DND-41 (cell line): ENCODE measurements at regions not wholly inside any gene's neighbourhood (a gene's known extent, or its start where the extent isn't known, plus 50 kb on each side); places are given as distances from the start of the nearest gene placed in this dataset.
"Not testable (repeated sequence)": the region's sequence is repeated elsewhere in the genome, so short reads cannot be mapped to it uniquely, and the experiment has no call there.

Experiments used
- ATAC-seq: fragments of 200-7000 bp; cut with Tn5 transposase; 3 replicates; pipeline ENCODE4 v1.9.1; 2021; ENCODE audit warnings: low read depth; ENCODE audit not compliant: insufficient read depth
- DNase-seq: peaks from one replicate; pipeline ENCODE4 v3.0.0-alpha.2; 2020
- H2AFZ ChIP-seq: 2 replicates; pipeline ENCODE4 v1.6.0; 2012; ENCODE audit warnings: low read depth, low read length
- H3K27ac ChIP-seq: 2 replicates; pipeline ENCODE4 v1.5.1; 2012; ENCODE audit warnings: low read length, inconsistent platforms
- H3K27me3 ChIP-seq: fragments of 200-600 bp; sonication (generic); 2 replicates; pipeline ENCODE4 v1.6.0; 2012; ENCODE audit warnings: low read length, mild to moderate bottlenecking, inconsistent platforms; ENCODE audit not compliant: insufficient read depth, poor library complexity
- H3K36me3 ChIP-seq: 2 replicates; pipeline ENCODE4 v1.5.1; 2012; ENCODE audit warnings: low read length, inconsistent platforms; ENCODE audit not compliant: insufficient read depth
- H3K4me1 ChIP-seq: 2 replicates; pipeline ENCODE4 v1.5.1; 2012; ENCODE audit warnings: mild to moderate bottlenecking, low read length; ENCODE audit not compliant: insufficient read depth
- H3K4me2 ChIP-seq: 2 replicates; pipeline ENCODE4 v1.6.0; 2012; ENCODE audit warnings: mild to moderate bottlenecking, moderate library complexity, low read length, inconsistent platforms; ENCODE audit not compliant: insufficient read depth
- H3K4me3 ChIP-seq, 2 experiments: fragments of 200-600 bp in 1 of 2; shearing (Covaris generic) in 1 of 2; 2 replicates each; pipeline ENCODE4 v1.5.1; 2012 to 2016; ENCODE audit warnings: inconsistent platforms in 2 of 2, low read length in 2 of 2, mild to moderate bottlenecking in 2 of 2, low read depth in 1 of 2, moderate library complexity in 1 of 2
- H3K79me2 ChIP-seq: 2 replicates; pipeline ENCODE4 v1.6.0; 2012; ENCODE audit warnings: low read length, inconsistent platforms; ENCODE audit not compliant: insufficient read depth
- H3K9ac ChIP-seq: 2 replicates; pipeline ENCODE4 v1.6.0; 2012; ENCODE audit warnings: low read depth, mild to moderate bottlenecking, inconsistent platforms, low read length, moderate library complexity
- H3K9me3 ChIP-seq: 2 replicates; pipeline ENCODE4 v1.5.1; 2012; ENCODE audit warnings: low read length, moderate library complexity, mild to moderate bottlenecking, inconsistent platforms; ENCODE audit not compliant: insufficient read depth, severe bottlenecking
- H4K20me1 ChIP-seq: 2 replicates; pipeline ENCODE4 v1.6.0; 2012; ENCODE audit warnings: low read length; ENCODE audit not compliant: insufficient read depth
- EZH2 ChIP-seq: IDR thresholded peaks from 3 replicates; pipeline ENCODE4 v1.6.1; 2012; ENCODE audit warnings: borderline replicate concordance, low read depth, mild to moderate bottlenecking, moderate library complexity, low read length, inconsistent platforms; ENCODE audit not compliant: severe bottlenecking
- TF ChIP-seq, protein P1 (sequence below): IDR thresholded peaks from 2 replicates; pipeline ENCODE4 v1.5.1; 2012; ENCODE audit warnings: borderline replicate concordance, low read length, moderate library complexity, mild to moderate bottlenecking; ENCODE audit not compliant: poor library complexity, severe bottlenecking; ENCODE audit errors: extremely low read depth

DNA sequence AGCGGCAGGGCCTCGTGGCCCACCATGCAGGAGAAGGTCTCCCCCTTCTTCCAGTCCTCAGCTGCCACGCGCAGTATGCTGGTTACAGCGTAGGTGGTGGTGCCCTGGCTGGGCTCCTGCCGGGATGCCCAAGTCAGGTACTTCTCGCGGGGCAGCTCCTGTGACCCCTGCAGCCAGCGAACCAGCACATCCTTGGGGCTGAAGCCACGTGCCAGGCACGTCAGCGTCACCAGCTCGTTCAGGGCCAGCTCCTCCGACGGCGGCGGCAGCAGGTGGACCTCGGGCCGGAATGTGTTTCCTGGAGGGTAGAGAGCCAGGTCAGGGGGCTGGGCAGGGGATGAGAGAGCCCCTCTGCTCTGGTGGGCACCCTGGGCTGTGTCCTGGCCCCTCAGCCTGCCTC, 60.7 kb downstream of the TMEM121 start:
- H3K27me3 ChIP-seq, H3K4me2 ChIP-seq, H3K9me3 ChIP-seq: not testable (repeated sequence)

DNA sequence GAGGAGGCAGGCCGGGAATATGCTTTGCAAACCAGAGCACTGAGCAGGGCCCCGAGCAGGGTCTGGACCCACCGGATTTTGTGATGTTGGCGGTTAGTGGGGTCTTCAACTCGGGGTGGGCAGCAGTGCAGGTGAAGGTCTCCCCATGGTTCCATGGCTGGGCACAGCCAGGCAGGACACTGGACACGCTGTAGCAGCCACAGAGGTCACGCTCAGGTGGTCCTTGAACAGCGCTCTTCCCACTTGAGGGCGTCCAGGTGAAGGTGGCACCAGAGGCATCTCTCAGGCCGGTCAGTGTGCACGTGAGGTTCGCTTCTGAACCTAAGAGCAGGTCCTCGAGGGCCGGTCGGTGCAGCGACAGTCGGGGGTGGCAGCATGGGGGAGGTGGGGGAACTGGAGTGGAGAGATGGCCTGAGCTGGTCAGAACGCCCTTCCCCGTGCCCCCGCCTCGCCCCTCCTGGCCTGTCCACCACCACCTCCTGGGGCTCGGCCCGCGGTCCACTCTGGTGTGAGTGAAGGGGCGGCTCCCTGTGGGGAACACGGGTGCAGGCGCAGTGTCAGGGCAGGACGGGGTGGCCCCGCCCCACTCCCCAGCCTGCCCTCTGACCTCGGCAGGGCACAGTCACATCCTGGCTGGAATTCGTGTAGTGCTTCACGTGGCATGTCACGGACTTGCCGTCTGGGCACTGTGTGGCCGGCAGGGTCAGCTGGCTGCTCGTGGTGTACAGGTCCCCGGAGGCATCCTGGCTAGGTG, 61.3 kb downstream of the TMEM121 start:
- not testable (repeated sequence) for H3K4me2 ChIP-seq, H3K27ac ChIP-seq, H3K4me1 ChIP-seq, ATAC-seq, H3K4me3 ChIP-seq, H4K20me1 ChIP-seq, H3K79me2 ChIP-seq, H2AFZ ChIP-seq, H3K36me3 ChIP-seq, H3K9ac ChIP-seq, H3K27me3 ChIP-seq, DNase-seq, H3K9me3 ChIP-seq

More for the DNA sequence above, 60.7 kb downstream of the TMEM121 start:
- ATAC-seq, DNase-seq, H3K4me3 ChIP-seq, H3K27ac ChIP-seq, H3K4me1 ChIP-seq, H3K9ac ChIP-seq, H3K36me3 ChIP-seq, H4K20me1 ChIP-seq, H3K79me2 ChIP-seq, H2AFZ ChIP-seq: not testable (repeated sequence)

GRCh38 chr14:105588236-105588860, 62.0 kb downstream of the TMEM121 start:
- Histone ChIP-seq H3K79me2 (no peaks in the 10 kb centered on the region), H3K4me2 (no peak overlapping the region), H3K27me3 (no peaks in the 10 kb centered on the region), H3K4me3 (no peak overlapping the region), H3K36me3 (no peaks in the 10 kb centered on the region), H3K9me3 (no peaks in the 10 kb centered on the region), H3K4me1 (no peaks in the 10 kb centered on the region), H3K27ac (no peak overlapping the region), H4K20me1 (no peaks in the 10 kb centered on the region), H3K9ac (no peak overlapping the region), H2AFZ (no peak overlapping the region)
- no peak for TF ChIP-seq EZH2
- TF ChIP-seq, protein P1, sequence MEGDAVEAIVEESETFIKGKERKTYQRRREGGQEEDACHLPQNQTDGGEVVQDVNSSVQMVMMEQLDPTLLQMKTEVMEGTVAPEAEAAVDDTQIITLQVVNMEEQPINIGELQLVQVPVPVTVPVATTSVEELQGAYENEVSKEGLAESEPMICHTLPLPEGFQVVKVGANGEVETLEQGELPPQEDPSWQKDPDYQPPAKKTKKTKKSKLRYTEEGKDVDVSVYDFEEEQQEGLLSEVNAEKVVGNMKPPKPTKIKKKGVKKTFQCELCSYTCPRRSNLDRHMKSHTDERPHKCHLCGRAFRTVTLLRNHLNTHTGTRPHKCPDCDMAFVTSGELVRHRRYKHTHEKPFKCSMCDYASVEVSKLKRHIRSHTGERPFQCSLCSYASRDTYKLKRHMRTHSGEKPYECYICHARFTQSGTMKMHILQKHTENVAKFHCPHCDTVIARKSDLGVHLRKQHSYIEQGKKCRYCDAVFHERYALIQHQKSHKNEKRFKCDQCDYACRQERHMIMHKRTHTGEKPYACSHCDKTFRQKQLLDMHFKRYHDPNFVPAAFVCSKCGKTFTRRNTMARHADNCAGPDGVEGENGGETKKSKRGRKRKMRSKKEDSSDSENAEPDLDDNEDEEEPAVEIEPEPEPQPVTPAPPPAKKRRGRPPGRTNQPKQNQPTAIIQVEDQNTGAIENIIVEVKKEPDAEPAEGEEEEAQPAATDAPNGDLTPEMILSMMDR, result no peak
- no peak for ATAC-seq
- no peak for DNase-seq

DNA sequence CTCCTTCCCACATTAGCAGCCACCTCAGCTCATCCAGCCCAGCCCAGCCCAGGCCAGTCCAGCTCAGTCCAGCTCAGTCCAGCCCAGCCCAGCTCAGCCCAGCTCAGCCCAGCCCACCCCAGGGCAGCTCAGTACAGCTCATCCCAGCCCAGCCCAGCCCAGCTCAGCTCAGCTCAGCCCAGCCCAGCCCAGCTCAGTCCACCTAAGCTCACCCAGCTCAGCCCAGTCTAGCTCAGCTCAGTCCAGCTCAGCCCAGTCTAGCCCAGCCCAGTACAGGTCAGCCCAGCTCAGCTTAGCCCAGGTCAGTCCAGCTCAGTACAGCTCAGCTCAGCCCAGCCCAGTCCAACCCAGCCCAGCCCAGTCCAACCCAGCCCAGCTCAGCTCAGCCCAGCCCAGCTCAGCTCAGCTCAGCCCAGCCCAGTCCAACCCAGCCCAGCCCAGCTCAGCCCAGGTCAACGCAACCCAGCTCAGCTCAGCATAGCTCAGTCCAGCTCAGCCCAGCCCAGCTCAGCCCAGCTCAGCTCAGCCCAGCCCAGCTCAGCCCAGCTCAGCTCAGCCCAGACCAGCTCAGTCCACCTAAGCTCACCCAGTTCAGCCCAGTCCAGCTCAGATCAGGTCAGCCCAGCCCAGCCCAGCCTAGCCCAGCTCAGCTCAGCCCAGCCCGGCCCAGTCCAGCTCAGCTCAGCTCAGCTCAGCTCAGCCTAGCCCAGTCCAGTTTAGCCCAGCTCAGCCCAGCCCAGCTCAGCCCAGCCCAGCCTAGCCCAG, 63.0 kb downstream of the TMEM121 start:
- ATAC-seq (no peak), DNase-seq (no peak)
- Histone ChIP-seq H3K9ac (no peak overlapping the region), H3K27ac (no peak overlapping the region), H3K4me2 (no peak overlapping the region), H3K27me3 (no peaks in the 10 kb centered on the region), H3K4me1 (no peaks in the 10 kb centered on the region), H3K4me3 (no peak overlapping the region), H3K36me3 (no peaks in the 10 kb centered on the region), H3K79me2 (no peaks in the 10 kb centered on the region), H2AFZ (no peak overlapping the region), H4K20me1 (no peaks in the 10 kb centered on the region), H3K9me3 (no peaks in the 10 kb centered on the region)
- TF ChIP-seq EZH2, result no peak
- TF ChIP-seq, protein P1, result no peak

- H3K27ac ChIP-seq, H3K36me3 ChIP-seq, H4K20me1 ChIP-seq, H3K9ac ChIP-seq, H3K79me2 ChIP-seq, DNase-seq, H3K4me2 ChIP-seq, ATAC-seq, H3K4me3 ChIP-seq, H3K27me3 ChIP-seq, H2AFZ ChIP-seq, H3K9me3 ChIP-seq, H3K4me1 ChIP-seq: not testable (repeated sequence)
Measured at GRCh38 chr14:105589926-105590185, 63.5 kb downstream of the TMEM121 start.
